GM06990 (cell line): ENCODE measurements at regions not wholly inside any gene's neighbourhood (a gene's known extent, or its start where the extent isn't known, plus 50 kb on each side); places are given as distances from the start of the nearest gene placed in this dataset.
"Not testable (repeated sequence)": the region's sequence is repeated elsewhere in the genome, so short reads cannot be mapped to it uniquely, and the experiment has no call there.

Experiments used
- DNase-seq: peaks from one replicate; pipeline ENCODE4 v3.0.0-alpha.2; 2011; ENCODE audit not compliant: insufficient read length; ENCODE audit errors: extremely low read depth
- H3K27me3 ChIP-seq: replicated peaks from 2 replicates; pipeline ENCODE4 v1.6.0; 2011; ENCODE audit warnings: low read length; ENCODE audit not compliant: control insufficient read depth, insufficient read depth
- H3K36me3 ChIP-seq: 2 replicates; pipeline ENCODE4 v1.5.1; 2011; ENCODE audit warnings: low read length; ENCODE audit not compliant: control insufficient read depth, insufficient read depth
- H3K4me3 ChIP-seq: replicated peaks from 2 replicates; pipeline ENCODE4 v1.5.1; 2011; ENCODE audit warnings: low read depth, mild to moderate bottlenecking, control low read depth, low read length
- CTCF ChIP-seq: IDR thresholded peaks from 2 replicates; pipeline ENCODE4 v1.5.1; 2011; ENCODE audit warnings: low read length, control low read depth, mild to moderate bottlenecking, inconsistent platforms; ENCODE audit not compliant: insufficient read depth, poor library complexity, severe bottlenecking

- H3K4me3 ChIP-seq, result no peak overlapping the region
- H3K36me3 ChIP-seq, result no peaks in the 10 kb centered on the region
- peaks cover 9% of the 10 kb centered on the region for H3K27me3 ChIP-seq
- DNase-seq, result no peak
- TF ChIP-seq CTCF, result no peak
Observed at GRCh38 chr2:236993286-236993685, 92.4 kb upstream of the COPS8 start.

- DNase-seq, result no peak
- Histone ChIP-seq H3K36me3 (no peaks in the 10 kb centered on the region), H3K4me3 (no peak overlapping the region), H3K27me3 (peaks cover 6% of the 10 kb centered on the region)
- TF ChIP-seq CTCF, result no peak
Observed at GRCh38 chr2:236994361-236994760, 91.3 kb upstream of the COPS8 start.

GRCh38 chr2:236997069-236997715 lies 88.5 kb upstream of the COPS8 start:
- no peaks in the 10 kb centered on the region for H3K36me3 ChIP-seq
- H3K4me3 ChIP-seq, result no peak overlapping the region
- peaks cover 4% of the 10 kb centered on the region for H3K27me3 ChIP-seq
- TF ChIP-seq CTCF, result no peak
- no peak for DNase-seq

DNA sequence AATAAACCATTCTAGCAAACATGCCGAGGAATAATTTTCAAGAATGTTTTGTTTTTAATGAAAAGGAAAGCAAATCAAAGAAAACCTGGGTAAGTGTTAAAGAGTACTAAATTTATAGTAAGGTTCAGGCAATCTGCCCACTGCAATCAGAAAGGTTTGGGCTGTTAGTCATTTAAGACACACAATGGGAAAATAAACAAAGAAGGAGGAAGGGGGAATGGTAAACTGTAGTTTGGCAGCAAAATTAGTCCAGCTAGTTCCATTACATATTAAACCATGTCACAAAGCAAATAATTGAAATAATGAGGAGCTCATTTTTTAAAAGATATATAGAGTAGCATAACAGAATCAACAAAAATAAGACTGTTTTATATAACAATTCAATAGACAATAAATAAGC lies 87.5 kb upstream of the COPS8 start:
- no peak for TF ChIP-seq CTCF
- H3K4me3 ChIP-seq, result no peak overlapping the region
- no peaks in the 10 kb centered on the region for H3K36me3 ChIP-seq
- H3K27me3 ChIP-seq, result peaks cover under 1% of the 10 kb centered on the region
- DNase-seq, result no peak

DNA sequence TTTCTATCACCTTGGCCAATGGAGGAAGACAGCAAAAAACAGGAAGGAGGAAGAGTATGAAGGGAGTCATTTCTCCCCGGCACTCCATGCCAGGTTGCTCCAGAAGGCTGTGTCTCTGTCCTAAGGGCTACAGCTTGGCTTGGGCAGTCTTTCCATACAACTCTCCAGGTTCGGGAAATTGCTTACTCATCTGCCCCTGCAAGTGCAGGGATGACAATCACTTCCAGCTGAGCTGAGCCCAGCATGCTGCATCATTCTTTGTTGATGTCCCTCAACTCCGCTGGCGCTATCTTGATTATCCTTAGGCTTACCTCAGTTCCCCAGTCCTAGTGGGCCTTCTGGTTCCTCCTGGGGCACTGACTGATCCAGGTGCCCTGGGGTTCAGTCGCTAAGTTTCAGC lies 86.9 kb upstream of the COPS8 start:
- H3K27me3 ChIP-seq, result no peaks in the 10 kb centered on the region; the same call in none of the 2 replicates
- H3K36me3 ChIP-seq, result no peaks in the 10 kb centered on the region
- TF ChIP-seq CTCF, result no peak
- no peak for DNase-seq
- H3K4me3 ChIP-seq, result no peak overlapping the region

GRCh38 chr2:237000481-237000880 lies 85.2 kb upstream of the COPS8 start:
- Histone ChIP-seq H3K27me3 (no peaks in the 10 kb centered on the region), H3K4me3 (no peak overlapping the region), H3K36me3 (no peaks in the 10 kb centered on the region)
- DNase-seq, result no peak
- TF ChIP-seq CTCF, result no peak

GRCh38 chr2:237005341-237005740 lies 80.3 kb upstream of the COPS8 start:
- H3K27me3 ChIP-seq, H3K4me3 ChIP-seq, H3K36me3 ChIP-seq, DNase-seq: not testable (repeated sequence)
